DMS153 treated with DMSO at 0.1 percent for 48 hours (cell line): ENCODE measurements at regions not wholly inside any gene's neighbourhood (a gene's known extent, or its start where the extent isn't known, plus 50 kb on each side); places are given as distances from the start of the nearest gene placed in this dataset.
A peak's percentile ranks its signal among the peaks of the same experiment; 100 is the strongest.

ENCODE experiments used
- DNase-seq: peaks from one replicate; lab custom pipeline; 2025; ENCODE audit not compliant: unreplicated experiment; lab: John Stamatoyannopoulos, UW

GRCh38 chr2:13066676-13067075 lies 349.9 kb downstream of the TRIB2 start:
- DNase-seq = no peak

- DNase-seq = no peak
These were observed 350.8 kb downstream of the TRIB2 start for GRCh38 chr2:13067508-13067907.

GRCh38 chr2:13089971-13090370 lies 373.2 kb downstream of the TRIB2 start:
- no peak for DNase-seq

GRCh38 chr2:13091455-13091854 lies 374.7 kb downstream of the TRIB2 start:
- no peak for DNase-seq

- no peak for DNase-seq
These were observed 375.2 kb downstream of the TRIB2 start for GRCh38 chr2:13091861-13092378.

GRCh38 chr2:13093416-13093991 lies 376.8 kb downstream of the TRIB2 start:
- DNase-seq = no peak

- no peak for DNase-seq
These were observed 385.8 kb downstream of the TRIB2 start for GRCh38 chr2:13102397-13103063.

- DNase-seq = no peak
These were observed 386.4 kb downstream of the TRIB2 start for GRCh38 chr2:13103151-13103550.

GRCh38 chr2:13103778-13104493 lies 387.2 kb downstream of the TRIB2 start:
- DNase-seq = no peak

- no peak for DNase-seq
These were observed 388.0 kb downstream of the TRIB2 start for GRCh38 chr2:13104723-13105122.

- DNase-seq = no peak
These were observed 389.6 kb downstream of the TRIB2 start for GRCh38 chr2:13106302-13106701.

GRCh38 chr2:13109516-13109915 lies 392.8 kb downstream of the TRIB2 start:
- no peak for DNase-seq

GRCh38 chr2:13110825-13111224 lies 394.1 kb downstream of the TRIB2 start:
- DNase-seq = no peak

GRCh38 chr2:13113002-13113401 lies 396.3 kb downstream of the TRIB2 start:
- DNase-seq = no peak

GRCh38 chr2:13114391-13114790 lies 397.7 kb downstream of the TRIB2 start:
- no peak for DNase-seq

GRCh38 chr2:13115643-13116042 lies 398.9 kb downstream of the TRIB2 start:
- peak; percentile 71 for DNase-seq

GRCh38 chr2:13121096-13121495 lies 404.4 kb downstream of the TRIB2 start:
- DNase-seq = no peak

GRCh38 chr2:13128139-13128538 lies 411.4 kb downstream of the TRIB2 start:
- DNase-seq = no peak

GRCh38 chr2:13135369-13135768 lies 418.6 kb downstream of the TRIB2 start:
- DNase-seq = no peak

GRCh38 chr2:13135856-13136255 lies 419.1 kb downstream of the TRIB2 start:
- no peak for DNase-seq

- no peak for DNase-seq
These were observed 420.9 kb downstream of the TRIB2 start for GRCh38 chr2:13137679-13138078.

- DNase-seq = no peak
These were observed 424.6 kb downstream of the TRIB2 start for GRCh38 chr2:13141315-13141714.
